Esophagus squamous epithelium (tissue), 5 donors: ENCODE measurements at regions not wholly inside any gene's neighbourhood (a gene's known extent, or its start where the extent isn't known, plus 50 kb on each side); places are given as distances from the start of the nearest gene placed in this dataset.

Source experiments
- DNase-seq: peaks from one replicate; lab custom pipeline; 2025; lab: John Stamatoyannopoulos, UW
- H3K27ac ChIP-seq, 4 donors: fragments of 200-600 bp; sonication (generic); one replicate each; pipeline ENCODE4 v1.5.1; 2016 to 2019; ENCODE audit warnings: mild to moderate bottlenecking in 1 of 4
- H3K27me3 ChIP-seq, 4 donors: fragments of 200-600 bp; sonication (generic); 1 replicate in 3 of 4; 2 replicates in 1 of 4; pipeline versions ENCODE4 v1.5.1 to v1.6.0; 2017 to 2021; ENCODE audit warnings: antibody characterized with exemption in 1 of 4
- H3K36me3 ChIP-seq, 3 donors: fragments of 200-600 bp; sonication (generic); one replicate each; pipeline ENCODE4 v1.5.1; 2016 to 2019
- H3K4me1 ChIP-seq, 3 donors: fragments of 200-600 bp; sonication (generic); one replicate each; pipeline ENCODE4 v1.5.1; 2017 to 2019
- H3K4me3 ChIP-seq, 4 donors: fragments of 200-600 bp; sonication (generic); 1 replicate in 3 of 4; 2 replicates in 1 of 4; pipeline ENCODE4 v1.5.1; 2016 to 2019; ENCODE audit warnings: mild to moderate bottlenecking in 2 of 4, moderate library complexity in 1 of 4
- H3K9me3 ChIP-seq, 3 donors: fragments of 200-600 bp; sonication (generic); one replicate each; pipeline ENCODE4 v1.5.1; 2016 to 2019
- POLR2A ChIP-seq, 4 donors: fragments of 450-650 bp; IDR thresholded peaks; one replicate each; pipeline ENCODE4 v1.6.1; 2017; ENCODE audit warnings: antibody characterized with exemption in 4 of 4, mild to moderate bottlenecking in 4 of 4, moderate library complexity in 3 of 4
- WGBS, 2 donors: methylation state at CpG; one replicate each; pipeline ENCODE4 v1.1.5; 2018; 5-methylcytosine and 5-hydroxymethylcytosine counted together
- intact Hi-C: fragments of 100-400 bp; cut with DNase I; formaldehyde crosslinking; loops from one replicate; pipeline ENCODE4 v1.15.0; 2022
- TF ChIP-seq, protein P1 (sequence below), 6 experiments: fragments of 450-650 bp in 4 of 6; fragments of 200-600 bp in 2 of 6; sonication (generic) in 2 of 6; IDR thresholded peaks; one replicate each; pipeline ENCODE4 v1.5.1; 2016 to 2019; ENCODE audit warnings: antibody characterized with exemption in 6 of 6, mild to moderate bottlenecking in 4 of 6, moderate library complexity in 4 of 6
- donor health status: DM: yes; HTN: yes; CAD: no.

DNA sequence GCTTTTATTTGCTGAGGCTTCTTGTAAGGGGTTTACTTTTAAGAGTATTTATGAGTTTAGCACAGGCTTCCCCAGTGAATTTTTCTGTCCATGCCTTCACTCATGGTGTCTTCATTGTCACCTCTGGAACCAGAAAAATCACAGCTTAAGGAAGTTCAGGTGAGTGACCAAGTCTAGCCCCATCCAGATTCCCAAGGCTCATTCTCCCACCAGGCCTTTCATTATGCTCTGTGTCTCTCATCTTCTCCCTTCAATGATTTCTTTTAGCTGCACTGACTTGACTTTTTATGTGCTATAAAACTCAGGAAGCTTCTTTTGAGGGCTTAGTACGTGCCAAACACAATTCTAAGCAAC, 64.9 kb upstream of the NEDD9 start:
- Histone ChIP-seq H3K9me3 (no peaks in the 10 kb centered on the region), H3K36me3 (no peaks in the 10 kb centered on the region), H3K27me3 (no peaks in the 10 kb centered on the region), H3K4me1 (no peaks in the 10 kb centered on the region), H3K27ac (no peak overlapping the region), H3K4me3 (no peak overlapping the region)
- 93 to 94% methylated on average over 1 of the region's 1 CpG for WGBS, 2 donors
- no peak for DNase-seq
- no peak for TF ChIP-seq POLR2A (IDR thresholded peaks at IDR 0.05)
- TF ChIP-seq, protein P1, sequence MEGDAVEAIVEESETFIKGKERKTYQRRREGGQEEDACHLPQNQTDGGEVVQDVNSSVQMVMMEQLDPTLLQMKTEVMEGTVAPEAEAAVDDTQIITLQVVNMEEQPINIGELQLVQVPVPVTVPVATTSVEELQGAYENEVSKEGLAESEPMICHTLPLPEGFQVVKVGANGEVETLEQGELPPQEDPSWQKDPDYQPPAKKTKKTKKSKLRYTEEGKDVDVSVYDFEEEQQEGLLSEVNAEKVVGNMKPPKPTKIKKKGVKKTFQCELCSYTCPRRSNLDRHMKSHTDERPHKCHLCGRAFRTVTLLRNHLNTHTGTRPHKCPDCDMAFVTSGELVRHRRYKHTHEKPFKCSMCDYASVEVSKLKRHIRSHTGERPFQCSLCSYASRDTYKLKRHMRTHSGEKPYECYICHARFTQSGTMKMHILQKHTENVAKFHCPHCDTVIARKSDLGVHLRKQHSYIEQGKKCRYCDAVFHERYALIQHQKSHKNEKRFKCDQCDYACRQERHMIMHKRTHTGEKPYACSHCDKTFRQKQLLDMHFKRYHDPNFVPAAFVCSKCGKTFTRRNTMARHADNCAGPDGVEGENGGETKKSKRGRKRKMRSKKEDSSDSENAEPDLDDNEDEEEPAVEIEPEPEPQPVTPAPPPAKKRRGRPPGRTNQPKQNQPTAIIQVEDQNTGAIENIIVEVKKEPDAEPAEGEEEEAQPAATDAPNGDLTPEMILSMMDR (IDR thresholded peaks at IDR 0.05) = no peak
- intact Hi-C loops = no loop called here

DNA sequence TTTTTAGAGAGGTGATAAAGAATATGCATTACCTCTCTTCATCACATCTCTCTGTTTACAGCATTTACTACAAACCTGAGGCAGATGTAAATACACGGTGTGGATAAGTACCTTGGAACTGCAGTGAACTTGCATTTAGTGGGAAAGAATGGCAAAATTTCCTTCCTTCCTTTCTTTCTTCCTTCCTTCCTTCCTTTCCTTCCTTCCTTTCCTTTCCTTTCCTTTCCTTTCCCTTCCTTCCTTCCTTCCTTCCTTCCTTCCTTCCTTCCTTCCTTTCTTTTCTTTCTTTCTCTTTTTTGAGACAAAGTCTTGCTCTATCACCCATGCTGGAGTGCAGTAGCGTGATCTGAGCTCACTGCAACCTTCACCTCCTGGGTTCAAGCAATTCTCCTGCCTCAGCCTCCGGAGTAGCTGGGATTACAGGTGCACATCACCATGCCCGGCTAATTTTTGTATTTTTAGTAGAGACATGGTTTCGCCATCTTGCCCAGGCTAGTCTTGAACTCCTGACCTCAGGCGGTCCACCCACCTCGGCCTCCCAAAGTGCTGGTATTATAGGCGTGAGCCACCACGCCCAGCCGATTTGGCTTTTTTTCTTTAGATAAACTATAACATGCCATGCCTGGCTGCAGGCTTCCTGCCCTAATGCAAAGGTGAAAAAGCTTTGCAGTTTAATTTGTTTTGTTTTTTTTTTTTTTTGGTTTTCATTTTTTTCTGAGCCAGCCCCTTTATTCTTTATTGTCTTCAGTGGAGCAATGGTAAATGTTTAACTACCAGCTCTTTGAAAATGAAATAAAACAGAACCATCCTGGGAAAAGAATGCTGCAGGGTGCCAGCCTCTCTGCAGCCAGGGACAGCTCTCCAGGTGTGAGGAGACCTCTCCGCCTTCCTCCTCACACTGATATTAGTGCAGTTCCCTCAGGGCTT, 64.2 kb upstream of the NEDD9 start:
- no peak for DNase-seq
- Histone ChIP-seq H3K4me1 (no peaks in the 10 kb centered on the region), H3K27me3 (no peaks in the 10 kb centered on the region), H3K36me3 (no peaks in the 10 kb centered on the region), H3K27ac (no peak overlapping the region), H3K4me3 (no peak overlapping the region), H3K9me3 (no peaks in the 10 kb centered on the region)
- 62 to 93% methylated on average over 11 of the region's 11 CpGs for WGBS, 2 donors
- TF ChIP-seq, protein P1 (IDR thresholded peaks at IDR 0.05) = no peak
- no peak for TF ChIP-seq POLR2A (IDR thresholded peaks at IDR 0.05)
- intact Hi-C loops = no loop called here

DNA sequence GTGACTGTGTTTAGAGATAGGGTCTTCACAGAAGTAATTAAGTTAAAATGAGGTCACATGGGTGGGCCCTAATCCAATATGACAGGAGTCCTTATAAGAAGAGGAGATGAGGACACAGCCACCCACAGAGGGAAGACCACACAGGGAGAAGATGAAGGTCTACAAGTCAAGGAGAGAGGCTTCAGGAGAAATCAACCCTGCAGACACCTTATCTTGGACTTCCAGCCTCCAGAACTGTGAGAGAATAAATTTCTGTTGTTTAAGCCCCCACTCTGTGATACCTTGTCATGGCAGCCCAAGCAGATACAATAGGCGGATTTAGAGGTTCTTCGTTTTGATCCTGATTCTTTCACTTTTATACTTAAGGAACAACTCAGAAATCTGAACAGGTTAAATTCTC, 63.5 kb upstream of the NEDD9 start:
- 92 to 97% methylated on average over 2 of the region's 2 CpGs for WGBS, 2 donors
- TF ChIP-seq, protein P1 (IDR thresholded peaks at IDR 0.05) = no peak
- no peak for TF ChIP-seq POLR2A (IDR thresholded peaks at IDR 0.05)
- no peak overlapping the region for H3K4me3 ChIP-seq
- no peaks in the 10 kb centered on the region for H3K36me3 ChIP-seq
- no peak for DNase-seq
- H3K27ac ChIP-seq = no peak overlapping the region
- H3K4me1 ChIP-seq = no peaks in the 10 kb centered on the region
- H3K9me3 ChIP-seq = no peaks in the 10 kb centered on the region
- intact Hi-C loops = no loop called here
- no peaks in the 10 kb centered on the region for H3K27me3 ChIP-seq

DNA sequence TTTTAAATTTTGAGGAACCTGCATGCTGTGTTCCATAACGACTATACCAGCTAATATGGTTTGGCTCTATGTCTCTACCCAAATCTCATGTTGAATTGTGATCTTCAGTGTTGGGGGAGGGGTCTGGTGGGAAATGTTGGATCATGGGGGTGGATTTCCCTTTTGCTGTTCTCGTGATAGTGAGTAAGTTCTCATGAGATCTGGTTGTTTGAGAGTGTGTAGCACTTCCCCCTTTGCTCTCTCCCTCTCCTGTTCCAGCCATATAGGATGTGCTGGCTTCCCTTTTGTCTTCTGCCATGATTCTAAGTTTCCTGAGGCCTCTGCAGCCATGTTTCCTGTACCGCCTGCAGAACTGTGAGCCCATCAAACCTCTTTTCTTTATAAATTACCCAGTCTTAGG, 61.8 kb upstream of the NEDD9 start:
- TF ChIP-seq, protein P1 (IDR thresholded peaks at IDR 0.05) = no peak
- TF ChIP-seq POLR2A (IDR thresholded peaks at IDR 0.05) = no peak
- Histone ChIP-seq H3K9me3 (no peaks in the 10 kb centered on the region), H3K4me3 (no peak overlapping the region), H3K27ac (no peak overlapping the region), H3K27me3 (no peaks in the 10 kb centered on the region), H3K36me3 (no peaks in the 10 kb centered on the region), H3K4me1 (no peaks in the 10 kb centered on the region)
- intact Hi-C loops = no loop called here
- WGBS, 2 donors = 75 to 90% methylated on average over 3 of the region's 3 CpGs
- no peak for DNase-seq

DNA sequence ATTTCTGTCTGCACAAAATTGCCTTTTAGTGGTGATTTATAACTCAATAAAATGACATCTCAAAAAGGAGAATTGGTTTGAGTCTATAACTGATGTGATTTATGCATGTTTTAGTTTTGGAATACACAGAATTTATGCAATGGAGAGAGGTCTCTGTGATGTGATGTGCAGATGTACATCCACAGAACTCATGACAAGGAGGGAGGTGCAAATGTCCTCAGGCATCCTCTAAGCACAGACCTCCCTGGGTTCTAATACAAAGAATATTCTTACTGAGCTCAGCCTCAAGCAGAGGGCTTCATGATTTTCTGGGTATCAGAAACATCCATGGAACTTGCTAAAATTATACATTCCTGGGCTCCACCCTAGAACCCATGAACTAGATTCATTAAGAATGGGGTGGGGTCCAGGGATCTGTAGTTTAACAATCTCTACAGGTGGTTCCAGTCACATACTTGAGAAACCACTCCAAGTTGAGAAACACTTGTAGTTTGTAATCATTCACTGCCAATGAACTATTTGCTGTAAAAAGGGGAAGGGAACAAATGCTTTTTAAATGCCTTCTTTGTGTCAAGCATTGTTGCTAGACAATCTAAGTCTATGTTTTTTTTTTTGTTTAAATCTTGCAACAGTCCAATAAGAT, 60.2 kb upstream of the NEDD9 start:
- DNase-seq = no peak
- H3K36me3 ChIP-seq = no peaks in the 10 kb centered on the region
- H3K27ac ChIP-seq = no peak overlapping the region
- H3K4me1 ChIP-seq = no peaks in the 10 kb centered on the region
- H3K27me3 ChIP-seq = no peaks in the 10 kb centered on the region
- no peak overlapping the region for H3K4me3 ChIP-seq
- H3K9me3 ChIP-seq = no peaks in the 10 kb centered on the region
- intact Hi-C loops = no loop called here
- no peak for TF ChIP-seq POLR2A (IDR thresholded peaks at IDR 0.05)
- TF ChIP-seq, protein P1 (IDR thresholded peaks at IDR 0.05) = no peak
